Myocyte (in vitro differentiated cells): ENCODE measurements at regions not wholly inside any gene's neighbourhood (a gene's known extent, or its start where the extent isn't known, plus 50 kb on each side); places are given as distances from the start of the nearest gene placed in this dataset.
"Not testable (repeated sequence)": the region's sequence is repeated elsewhere in the genome, so short reads cannot be mapped to it uniquely, and the experiment has no call there.

Source experiments
- DNase-seq: peaks from one replicate; pipeline ENCODE4 v3.0.0-alpha.2; 2012; ENCODE audit warnings: low read depth

DNA sequence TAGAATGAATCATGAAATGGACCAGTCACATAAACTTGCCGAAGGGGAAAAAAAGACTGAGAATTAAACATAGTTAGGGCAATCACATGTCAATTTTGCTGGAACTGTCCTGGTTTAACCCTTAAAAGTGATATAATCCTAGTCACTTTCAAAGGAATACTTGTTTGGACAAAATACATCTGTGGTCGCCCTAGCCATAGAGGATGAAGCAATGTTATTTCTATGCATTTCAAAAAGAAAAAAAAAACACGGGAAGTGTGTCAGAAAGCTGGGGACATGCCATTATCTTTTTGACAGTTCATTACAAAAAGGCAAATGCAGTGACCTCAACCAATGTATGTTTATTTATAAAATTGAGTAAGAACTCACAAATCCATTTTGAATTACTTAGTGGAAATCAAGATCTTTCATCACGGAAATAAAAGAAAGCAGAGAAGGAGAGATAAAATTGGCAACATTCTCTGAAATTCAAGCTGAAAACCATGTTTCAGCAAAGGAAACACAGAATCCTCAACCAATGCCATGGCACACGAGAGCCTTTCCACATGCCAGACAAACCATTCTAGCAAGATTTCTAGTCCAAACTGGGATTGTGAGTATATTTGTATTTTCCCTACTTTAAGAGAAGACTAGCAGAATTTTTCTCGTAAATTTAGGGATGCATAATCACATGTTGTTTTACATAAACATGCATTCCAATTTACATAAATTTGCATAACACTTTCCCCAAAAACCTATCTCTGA, 854.3 kb upstream of the ACVR2A start:
- DNase-seq = no peak

DNA sequence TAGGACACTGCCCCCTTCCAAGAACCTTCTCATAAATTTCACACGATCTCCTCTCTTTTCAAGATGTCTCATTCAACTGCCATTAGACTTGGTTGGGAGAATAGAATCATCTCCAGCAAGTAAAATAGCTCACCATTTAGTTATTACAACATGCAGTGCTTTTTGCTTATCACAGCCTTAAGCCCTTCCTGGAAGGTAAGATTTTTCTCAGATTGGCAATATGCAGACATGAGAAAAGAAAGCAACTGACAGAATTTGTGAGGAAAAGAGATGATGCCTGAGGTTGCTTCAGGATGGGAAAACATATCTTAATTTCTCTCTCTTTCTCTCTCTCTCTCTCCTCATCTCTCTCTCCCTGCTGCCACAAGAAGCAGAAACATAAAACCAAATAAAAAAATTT, 855.1 kb upstream of the ACVR2A start:
- DNase-seq = no peak

- DNase-seq = peak; percentile 83
Measured at GRCh38 chr2:146987996-146988395, 856.8 kb upstream of the ACVR2A start.

DNA sequence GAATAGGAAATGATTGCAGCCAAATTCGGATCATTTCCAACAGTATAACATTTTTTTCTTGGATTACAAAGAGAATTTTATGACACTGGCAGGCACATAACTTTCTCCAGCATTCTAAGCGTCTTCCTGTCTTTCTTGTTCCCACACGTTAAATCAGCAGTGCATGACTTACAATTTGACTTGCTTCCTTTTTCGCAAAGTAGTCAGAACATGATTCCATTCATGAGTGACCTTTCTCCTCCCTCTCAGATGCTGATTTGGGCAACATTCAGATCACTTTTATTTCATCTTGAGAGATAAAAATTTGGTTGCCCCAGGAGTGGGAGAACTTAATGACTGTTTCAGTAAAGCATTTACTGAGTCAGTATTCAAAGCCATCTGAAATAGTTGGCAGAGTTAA, 858.7 kb upstream of the ACVR2A start:
- no peak for DNase-seq

GRCh38 chr2:146985753-146986152, 859.1 kb upstream of the ACVR2A start:
- DNase-seq = no peak

GRCh38 chr2:146984014-146984413, 860.8 kb upstream of the ACVR2A start:
- DNase-seq = no peak

DNA sequence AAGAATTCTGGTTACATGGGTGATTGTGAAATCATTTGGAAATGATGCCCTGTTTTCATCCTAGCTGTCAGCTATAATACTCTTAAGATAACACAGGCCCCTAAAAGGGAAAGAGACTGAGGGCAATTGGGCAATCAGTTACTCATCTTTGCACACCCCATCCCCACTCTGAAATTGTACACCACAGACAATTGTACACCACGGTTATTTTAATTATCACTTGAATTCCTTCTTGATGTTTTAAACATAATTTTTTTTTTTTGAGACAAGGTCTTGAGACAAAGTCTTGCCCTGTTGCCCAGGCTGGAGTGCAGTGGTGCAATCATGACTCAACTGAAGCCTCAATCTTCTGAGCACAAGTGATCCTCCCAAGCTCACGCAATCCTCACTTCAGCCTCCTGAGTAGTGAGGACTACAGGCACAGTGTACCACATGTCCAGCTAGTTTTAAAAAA, 862.4 kb upstream of the ACVR2A start:
- DNase-seq = peak; percentile 70

DNA sequence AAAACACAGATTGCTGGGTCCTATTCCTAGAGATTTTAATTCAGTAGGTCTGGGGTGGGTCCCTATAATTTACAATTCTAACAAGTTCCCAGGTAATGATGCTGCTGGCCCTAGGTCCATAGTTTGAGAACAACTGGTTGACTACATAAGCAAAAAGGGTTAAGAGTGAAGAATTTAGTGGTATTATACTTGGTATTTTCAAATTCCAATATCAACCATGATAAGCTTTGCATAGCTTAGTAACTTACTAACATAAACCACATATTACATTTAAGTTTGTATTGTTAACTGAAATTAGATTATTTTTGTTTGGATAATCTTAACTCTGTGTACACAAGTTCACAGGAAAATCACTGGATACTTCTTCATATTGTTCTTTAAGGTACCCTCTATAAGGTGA, 862.9 kb upstream of the ACVR2A start:
- DNase-seq = no peak

- DNase-seq = no peak
Measured at GRCh38 chr2:146979746-146980145, 865.1 kb upstream of the ACVR2A start.

DNA sequence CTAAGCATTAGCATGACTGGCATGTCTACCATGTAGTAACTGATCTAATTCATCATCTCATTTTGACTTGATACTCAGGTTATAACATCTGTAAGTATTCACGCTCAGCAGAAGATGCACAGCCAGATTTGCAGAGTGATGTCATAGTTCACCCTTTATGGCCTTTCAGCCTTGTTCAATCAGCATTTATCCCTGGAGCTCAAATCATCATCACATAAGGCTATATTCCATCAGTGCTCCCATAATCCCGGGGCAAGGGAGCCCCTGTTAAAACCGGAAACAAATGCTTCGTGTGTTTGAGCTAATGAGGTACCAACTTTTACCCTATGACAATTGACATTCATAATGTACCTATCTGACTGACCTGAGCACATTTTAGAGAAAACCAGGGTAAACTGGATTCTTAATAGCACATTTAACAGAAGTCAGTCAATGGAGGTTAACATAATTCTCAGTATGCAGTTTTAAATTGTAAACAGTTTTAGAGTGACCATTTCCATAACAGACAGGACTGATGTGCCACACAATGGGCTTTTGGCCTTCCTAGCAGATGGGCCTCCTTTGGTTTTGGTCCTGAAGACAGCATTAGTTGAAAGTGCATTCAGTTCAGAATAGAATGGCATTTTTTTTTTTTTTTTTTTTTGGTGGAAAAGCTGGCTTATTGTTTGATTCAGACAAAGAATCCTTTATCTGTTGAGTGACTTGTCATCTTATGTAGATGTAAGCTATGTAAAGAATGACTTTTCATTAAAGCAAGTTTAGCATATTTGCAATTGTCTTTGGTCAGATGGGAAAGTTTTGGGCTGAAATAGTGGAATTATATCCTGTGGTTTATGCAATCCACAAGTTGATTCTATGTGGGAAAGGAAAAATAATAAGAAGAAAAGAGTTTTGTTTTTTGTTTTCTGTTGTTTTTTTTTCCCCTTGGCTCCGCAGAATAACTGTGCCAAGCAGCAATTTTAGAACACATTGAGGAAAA, 866.0 kb upstream of the ACVR2A start:
- no peak for DNase-seq

DNA sequence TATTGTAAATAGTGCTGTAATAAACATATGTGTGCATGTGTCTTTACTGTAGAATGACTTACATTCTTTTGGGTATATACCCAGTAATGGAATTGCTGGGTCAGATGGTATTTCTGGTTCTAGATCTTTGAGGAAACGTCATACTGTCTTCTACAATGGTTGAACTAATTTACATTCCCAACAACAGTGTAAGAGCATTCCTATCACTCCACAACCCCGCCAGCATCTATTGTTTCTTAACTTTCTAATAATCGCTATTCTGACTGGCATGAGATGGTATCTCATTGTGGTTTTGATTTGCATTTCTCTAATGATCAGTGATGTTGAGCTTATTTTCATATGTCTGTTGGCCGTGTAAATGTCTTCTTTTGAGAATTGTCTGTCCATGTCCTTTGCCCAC, 873.8 kb upstream of the ACVR2A start:
- DNase-seq = not testable (repeated sequence)

GRCh38 chr2:146969703-146970102, 875.1 kb upstream of the ACVR2A start:
- not testable (repeated sequence) for DNase-seq

DNA sequence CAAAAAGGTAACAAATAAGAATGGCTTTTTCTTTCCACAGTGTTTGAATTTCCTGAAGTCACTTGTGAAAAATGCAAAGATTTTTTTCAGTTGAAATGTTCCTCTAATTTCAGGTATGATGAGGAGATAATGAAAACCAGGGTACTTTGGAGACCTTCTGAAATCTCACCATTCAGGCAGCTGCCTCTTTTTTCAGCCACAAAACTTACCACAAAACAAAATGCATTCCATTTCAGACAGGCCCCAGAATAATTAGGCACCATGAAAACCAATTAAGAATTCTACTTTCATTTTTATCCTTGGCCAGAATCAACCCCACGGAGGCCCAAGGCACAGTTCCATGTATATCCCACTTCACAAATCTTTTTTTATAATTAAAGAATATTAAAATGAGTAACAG, 880.3 kb upstream of the ACVR2A start:
- DNase-seq = peak; percentile 51

- DNase-seq = peak; percentile 10
Measured at GRCh38 chr2:146954544-146954943, 890.3 kb upstream of the ACVR2A start.

GRCh38 chr2:146952696-146953095, 892.1 kb upstream of the ACVR2A start:
- DNase-seq = no peak

DNA sequence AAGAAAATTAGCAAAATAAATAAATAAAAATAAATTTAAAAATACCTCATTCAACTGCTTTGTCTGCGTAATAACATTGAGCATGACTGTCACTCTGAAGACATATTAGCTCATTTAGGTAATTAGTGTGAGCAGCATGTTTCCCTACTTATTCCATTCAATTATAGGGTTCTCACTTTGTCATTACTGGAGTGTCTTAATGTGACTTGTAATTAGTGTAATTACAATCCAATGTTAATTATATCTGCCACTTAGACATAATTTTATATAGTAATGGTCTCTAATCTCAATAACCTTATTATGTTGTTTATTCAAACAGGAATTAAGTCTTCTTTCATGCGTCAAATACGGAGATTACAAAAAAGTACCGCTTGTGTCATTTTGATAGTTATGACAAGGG, 893.9 kb upstream of the ACVR2A start:
- no peak for DNase-seq

- DNase-seq = no peak
Measured at GRCh38 chr2:146950361-146950760, 894.5 kb upstream of the ACVR2A start.

DNA sequence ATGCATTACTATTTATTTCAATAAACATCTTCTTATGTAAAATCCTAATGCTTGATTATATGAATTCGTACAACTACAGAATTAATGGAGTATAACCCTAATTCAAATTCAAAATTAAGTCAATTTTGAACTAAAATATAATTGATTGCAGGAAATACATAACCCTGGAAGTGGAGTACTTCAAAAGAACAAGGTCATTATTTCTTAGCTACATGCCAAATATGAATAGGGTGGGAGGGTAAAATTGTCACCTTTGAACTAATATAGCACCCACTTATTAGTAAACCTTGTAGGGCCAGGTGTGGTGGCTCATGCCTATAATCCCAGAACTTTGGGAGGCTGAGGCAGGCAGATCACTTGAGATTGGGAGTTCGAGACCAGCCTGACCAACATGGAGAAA, 895.4 kb upstream of the ACVR2A start:
- DNase-seq = no peak

GRCh38 chr2:146944601-146945000, 900.2 kb upstream of the ACVR2A start:
- DNase-seq = no peak

- peak; percentile 65 for DNase-seq
Measured at GRCh38 chr2:146939991-146940685, 904.7 kb upstream of the ACVR2A start.

- DNase-seq = no peak
Measured at GRCh38 chr2:146934921-146935320, 909.9 kb upstream of the ACVR2A start.

GRCh38 chr2:146931109-146931508, 913.7 kb upstream of the ACVR2A start:
- no peak for DNase-seq
